Panc1 (cell line): ENCODE measurements at regions not wholly inside any gene's neighbourhood (a gene's known extent, or its start where the extent isn't known, plus 50 kb on each side); places are given as distances from the start of the nearest gene placed in this dataset.

Experiments
- ATAC-seq: fragments of 200-7000 bp; cut with Tn5 transposase; 2 replicates; pipeline ENCODE4 v1.9.1; 2020; ENCODE audit warnings: mild to moderate bottlenecking, moderate library complexity
- BruUV-seq: library from RNA; stranded (reverse); fragments of 400-500 nt; replicated peaks from 2 replicates; lab custom pipeline; 2021; lab: Mats Ljungman, UMichigan
- CTCF ChIA-PET: fragments of 300-600 bp; sonication (Branson Sonifier 250); formaldehyde crosslinking; loops from one replicate; lab custom pipeline; 2022; ENCODE audit warnings: antibody characterized with exemption; lab: Charles Lee
- POLR2A ChIA-PET: fragments of 300-600 bp; sonication (Branson Sonifier 250); formaldehyde crosslinking; loops from one replicate; lab custom pipeline; 2022; ENCODE audit warnings: antibody characterized with exemption; lab: Charles Lee
- DNase-seq: peaks from one replicate; pipeline ENCODE4 v3.0.0-alpha.2; 2010; ENCODE audit warnings: low read depth, low spot score
- H3K27ac ChIP-seq: 2 replicates; pipeline ENCODE4 v1.5.1; 2011; ENCODE audit warnings: mild to moderate bottlenecking, low read length, inconsistent platforms
- H3K27me3 ChIP-seq: fragments of 200-500 bp; sonication (Bioruptor generic); 2 replicates; pipeline ENCODE4 v1.6.0; 2014; ENCODE audit warnings: low read length, inconsistent platforms; ENCODE audit not compliant: control insufficient read depth, insufficient read depth
- H3K36me3 ChIP-seq: fragments of 200-500 bp; sonication (Bioruptor generic); 2 replicates; pipeline ENCODE4 v1.5.1; 2014; ENCODE audit warnings: inconsistent platforms, mild to moderate bottlenecking, low read length, moderate library complexity; ENCODE audit not compliant: control insufficient read depth, insufficient read depth
- H3K4me1 ChIP-seq: 2 replicates; pipeline ENCODE4 v1.5.1; 2011; ENCODE audit warnings: inconsistent platforms, mild to moderate bottlenecking, low read length, moderate library complexity; ENCODE audit not compliant: control insufficient read depth, insufficient read depth
- H3K4me3 ChIP-seq, 2 experiments: 2 replicates each; pipeline ENCODE4 v1.5.1; 2011 to 2012; ENCODE audit warnings: low read depth in 2 of 2, low read length in 2 of 2, mild to moderate bottlenecking in 2 of 2, inconsistent platforms in 1 of 2, moderate library complexity in 1 of 2
- H3K9me3 ChIP-seq: fragments of 200-500 bp; sonication (Bioruptor generic); 2 replicates; pipeline ENCODE4 v1.5.1; 2014; ENCODE audit warnings: low read depth, mild to moderate bottlenecking, inconsistent platforms, low read length, moderate library complexity; ENCODE audit not compliant: control insufficient read depth, insufficient read depth
- CTCF ChIP-seq: fragments of 450-650 bp; IDR thresholded peaks from 2 replicates; pipeline ENCODE4 v1.5.1; 2017; ENCODE audit warnings: mild to moderate bottlenecking
- POLR2AphosphoS5 ChIP-seq: IDR thresholded peaks from 2 replicates; pipeline ENCODE4 v1.6.1; 2012; ENCODE audit warnings: mild to moderate bottlenecking, low read depth, low read length, moderate library complexity
- REST ChIP-seq, 2 experiments: IDR thresholded peaks; 2 replicates each; pipeline ENCODE4 v1.6.1; 2011 to 2012; ENCODE audit warnings: low read depth in 2 of 2, control low read depth in 1 of 2, low read length in 1 of 2, mild to moderate bottlenecking in 1 of 2, moderate library complexity in 1 of 2; ENCODE audit not compliant: insufficient read depth in 1 of 2
- SIN3A ChIP-seq: IDR thresholded peaks from 2 replicates; pipeline ENCODE4 v1.6.1; 2012; ENCODE audit warnings: low read depth, mild to moderate bottlenecking, low read length, moderate library complexity, borderline replicate concordance; ENCODE audit not compliant: insufficient read depth
- TCF7L2 ChIP-seq: IDR thresholded peaks from 2 replicates; pipeline ENCODE4 v1.6.1; 2011; ENCODE audit warnings: mild to moderate bottlenecking, low read depth, low read length, inconsistent platforms
- in situ Hi-C: cut with HindIII; loops from 2 replicates; pipeline ENCODE4 v1.10.0; 2016; ENCODE audit warnings: low sequenced_read_pairs, low pct_unique_long_range_greater_than_20kb
- intact Hi-C: fragments of 100-400 bp; cut with micrococcal nuclease; formaldehyde crosslinking; loops from one replicate; pipeline ENCODE4 v1.10.0; 2022; ENCODE audit not compliant: unreplicated experiment

DNA sequence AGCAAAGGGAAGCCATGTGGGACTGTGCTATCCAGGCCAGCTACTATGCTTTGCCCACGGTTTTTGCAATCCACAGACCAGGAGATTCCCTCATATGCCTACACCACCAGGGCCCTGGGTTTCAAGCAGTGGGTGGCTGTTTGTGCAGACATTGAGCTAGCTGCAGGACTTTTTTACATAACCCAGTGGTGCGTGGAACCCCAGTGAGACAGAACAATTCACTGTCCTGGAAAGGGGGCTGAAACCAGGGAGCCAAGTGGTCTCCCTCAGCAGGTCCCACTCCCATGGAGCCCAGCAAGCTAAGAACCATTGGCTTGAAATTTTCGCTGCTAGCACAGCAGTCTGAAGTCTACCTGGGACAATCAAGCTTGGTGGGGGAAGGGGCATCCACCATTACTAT is 959.9 kb downstream of the FSTL5 start:
- no peaks in the 10 kb centered on the region for H3K9me3 ChIP-seq
- no TSS peak for BruUV-seq
- no peak overlapping the region for H3K27ac ChIP-seq
- DNase-seq = no peak
- no peaks in the 10 kb centered on the region for H3K27me3 ChIP-seq
- H3K4me3 ChIP-seq = no peak overlapping the region
- in situ Hi-C loops (no loop called here), intact Hi-C loops (no loop called here)
- no peaks in the 10 kb centered on the region for H3K36me3 ChIP-seq
- POLR2A ChIA-PET = interaction anchor here (0.5 kb wide), 1 partner anchor 324 kb away, joined by 6 read pairs; no protein-coding TSS in a partner anchor
- TF ChIP-seq POLR2AphosphoS5 (no peak), TCF7L2 (no peak), CTCF (no peak), REST (IDR thresholded peaks at IDR 0.05; ENCODE audit: insufficient read depth in 1 of 2, low read depth in 2 of 2, low read length in 1 of 2) (no peak), SIN3A (no peak)
- no peak for ATAC-seq
- H3K4me1 ChIP-seq = no peaks in the 10 kb centered on the region
- CTCF ChIA-PET = no interaction called here

DNA sequence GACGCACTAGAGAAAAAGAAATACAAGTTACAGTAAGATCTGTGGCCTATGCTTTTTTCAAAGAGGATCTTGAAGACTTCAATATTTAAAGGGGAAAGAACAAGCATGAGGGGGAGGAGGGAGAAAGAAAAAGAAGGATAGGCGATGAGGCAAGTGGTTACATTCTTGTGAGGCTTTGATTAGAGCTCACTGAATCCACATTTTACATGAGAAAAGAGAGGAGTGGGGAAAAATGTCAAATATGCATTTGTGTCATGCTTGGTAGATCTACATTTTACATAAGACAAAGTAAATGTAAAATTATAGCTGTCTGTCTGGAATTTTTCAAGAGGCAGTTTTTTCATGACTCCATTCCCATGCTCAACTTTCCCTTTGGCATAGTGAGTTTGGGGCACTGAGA is 965.9 kb downstream of the FSTL5 start:
- Histone ChIP-seq H3K4me3 (no peak overlapping the region), H3K36me3 (no peaks in the 10 kb centered on the region), H3K9me3 (no peaks in the 10 kb centered on the region), H3K4me1 (no peaks in the 10 kb centered on the region), H3K27ac (no peak overlapping the region), H3K27me3 (no peaks in the 10 kb centered on the region)
- POLR2A ChIA-PET = no interaction called here
- BruUV-seq = no TSS peak
- DNase-seq = no peak
- in situ Hi-C loops = no loop called here
- TF ChIP-seq REST (IDR thresholded peaks at IDR 0.05; ENCODE audit: insufficient read depth in 1 of 2, low read depth in 2 of 2, low read length in 1 of 2) (no peak), POLR2AphosphoS5 (no peak), SIN3A (no peak), TCF7L2 (no peak), CTCF (no peak)
- CTCF ChIA-PET = no interaction called here
- intact Hi-C loops = no loop called here
- no peak for ATAC-seq
